NCI-H524 treated with DMSO at 0.1 percent for 48 hours (cell line): ENCODE measurements at regions not wholly inside any gene's neighbourhood (a gene's known extent, or its start where the extent isn't known, plus 50 kb on each side); places are given as distances from the start of the nearest gene placed in this dataset.
A peak's percentile ranks its signal among the peaks of the same experiment; 100 is the strongest.
"Not testable (repeated sequence)": the region's sequence is repeated elsewhere in the genome, so short reads cannot be mapped to it uniquely, and the experiment has no call there.

ENCODE experiments used
- DNase-seq: peaks from one replicate; lab custom pipeline; 2025; lab: John Stamatoyannopoulos, UW

DNA sequence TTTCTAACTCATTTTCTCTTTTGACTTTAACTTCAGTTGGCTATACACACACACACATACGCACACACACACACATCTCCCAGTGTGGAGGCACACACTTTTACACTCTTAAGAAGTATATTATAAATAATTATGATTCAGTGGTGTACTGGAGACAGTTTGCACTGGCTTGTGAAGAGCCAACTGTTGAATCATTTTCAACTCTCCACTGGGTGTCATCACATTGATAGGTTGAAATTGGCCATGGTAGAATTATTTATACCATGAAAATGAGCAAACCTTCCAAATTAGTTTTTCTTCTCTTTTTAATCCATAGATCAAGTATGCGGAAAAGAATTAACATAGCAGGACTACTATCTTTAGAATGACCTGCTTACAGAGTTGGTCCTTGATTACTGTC is 407.1 kb downstream of the BMP2 start:
- no peak for DNase-seq

GRCh38 chr20:7175827-7176226 is 408.3 kb downstream of the BMP2 start:
- not testable (repeated sequence) for DNase-seq

DNA sequence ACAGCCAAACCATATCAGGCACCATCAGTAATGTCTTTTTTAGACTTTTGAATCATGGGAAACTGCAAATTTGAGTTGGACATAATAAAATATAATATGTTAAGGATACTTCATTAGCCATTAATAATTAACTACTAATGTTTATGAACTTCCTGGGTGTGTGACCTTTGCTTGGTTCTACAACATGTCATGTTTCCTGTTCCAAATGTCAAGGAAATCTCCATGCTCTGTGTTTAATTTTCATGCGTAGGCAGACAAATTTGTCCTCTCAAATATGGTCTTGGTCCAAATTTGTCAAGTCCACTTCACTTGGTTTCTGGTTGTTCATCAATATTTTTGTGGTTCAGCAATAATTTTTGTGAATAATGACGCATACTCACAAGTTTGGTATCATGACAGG is 410.5 kb downstream of the BMP2 start:
- no peak for DNase-seq

- no peak for DNase-seq
Measured at GRCh38 chr20:7180256-7181045, 413.0 kb downstream of the BMP2 start.

DNA sequence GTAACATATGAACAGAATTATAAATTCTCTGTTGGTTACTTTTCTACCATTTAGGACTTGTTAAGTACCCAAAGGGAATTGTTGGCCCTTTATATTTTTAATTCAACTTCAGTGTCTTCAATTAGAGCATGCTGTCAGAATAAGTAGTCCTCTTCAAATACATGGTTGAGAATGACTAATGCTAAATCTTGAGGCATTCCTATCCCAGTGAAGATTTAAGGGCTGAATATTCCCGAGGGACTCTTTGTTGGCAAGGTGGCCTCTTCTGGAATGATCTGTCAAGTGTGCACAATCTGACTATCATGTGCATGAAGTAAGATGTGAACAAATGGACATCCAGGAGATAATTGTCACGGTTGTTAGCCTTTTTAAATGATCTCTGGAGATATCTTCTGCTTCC is 421.7 kb downstream of the BMP2 start:
- DNase-seq = no peak

DNA sequence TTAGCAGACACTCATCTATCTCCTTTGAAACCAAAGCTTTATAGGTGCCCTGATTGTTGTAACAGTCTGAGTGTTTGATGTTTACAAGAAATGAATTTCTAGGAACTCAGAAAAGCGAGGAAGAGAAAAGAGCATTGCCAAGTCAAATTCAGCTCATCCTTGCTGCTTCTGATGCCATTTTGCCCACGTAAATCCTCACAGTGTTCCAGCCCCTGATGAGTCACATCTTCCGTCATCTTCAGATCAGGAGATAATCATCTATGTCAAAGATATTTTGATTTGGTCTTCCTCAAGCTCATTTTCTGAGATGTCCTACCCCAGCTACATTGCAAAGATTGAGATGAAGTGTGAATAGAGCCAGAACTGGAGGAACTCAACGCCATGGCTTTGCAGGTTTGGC is 426.2 kb downstream of the BMP2 start:
- DNase-seq = no peak

DNA sequence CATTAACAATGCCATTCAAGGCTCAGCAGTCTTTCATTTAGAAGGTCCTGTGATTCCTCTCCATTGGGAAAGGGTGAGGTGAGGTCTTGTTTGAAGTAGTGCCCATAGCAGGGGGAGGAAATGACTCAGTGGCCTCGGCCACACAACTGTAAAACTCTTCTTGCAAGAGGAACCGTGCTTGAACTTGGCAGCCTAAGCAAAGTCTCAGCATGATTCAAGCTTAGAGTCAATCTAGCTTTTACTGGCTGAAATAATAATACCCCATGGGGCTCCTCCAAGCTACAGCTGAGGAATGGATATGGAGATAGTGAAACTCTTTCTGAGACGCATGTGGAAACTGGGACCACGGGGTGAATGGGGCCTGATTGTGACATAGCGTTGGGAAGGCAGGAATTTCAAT is 428.2 kb downstream of the BMP2 start:
- DNase-seq = no peak

- no peak for DNase-seq
Measured at GRCh38 chr20:7196481-7196880, 429.0 kb downstream of the BMP2 start.

DNA sequence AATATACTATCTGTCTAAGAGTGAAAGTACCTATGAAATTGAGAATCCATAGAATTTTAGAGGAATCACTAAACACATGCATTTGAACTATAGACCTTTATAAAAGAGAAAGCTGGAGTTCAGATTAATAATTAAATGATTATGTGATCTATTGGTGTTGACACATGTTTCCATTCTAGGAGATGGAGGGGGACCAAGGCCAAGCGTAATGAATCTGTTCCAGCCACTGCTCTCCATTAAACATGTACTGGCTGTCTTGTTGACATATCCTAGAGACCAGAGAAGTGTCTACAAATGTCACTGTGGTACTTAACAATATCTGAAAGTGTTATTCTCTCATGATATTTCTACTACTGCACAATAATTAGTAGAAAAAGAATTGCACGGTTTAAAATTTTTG is 432.4 kb downstream of the BMP2 start:
- DNase-seq = no peak

- no peak for DNase-seq
Measured at GRCh38 chr20:7207186-7207798, 439.8 kb downstream of the BMP2 start.

GRCh38 chr20:7210910-7211309 is 443.4 kb downstream of the BMP2 start:
- no peak for DNase-seq

DNA sequence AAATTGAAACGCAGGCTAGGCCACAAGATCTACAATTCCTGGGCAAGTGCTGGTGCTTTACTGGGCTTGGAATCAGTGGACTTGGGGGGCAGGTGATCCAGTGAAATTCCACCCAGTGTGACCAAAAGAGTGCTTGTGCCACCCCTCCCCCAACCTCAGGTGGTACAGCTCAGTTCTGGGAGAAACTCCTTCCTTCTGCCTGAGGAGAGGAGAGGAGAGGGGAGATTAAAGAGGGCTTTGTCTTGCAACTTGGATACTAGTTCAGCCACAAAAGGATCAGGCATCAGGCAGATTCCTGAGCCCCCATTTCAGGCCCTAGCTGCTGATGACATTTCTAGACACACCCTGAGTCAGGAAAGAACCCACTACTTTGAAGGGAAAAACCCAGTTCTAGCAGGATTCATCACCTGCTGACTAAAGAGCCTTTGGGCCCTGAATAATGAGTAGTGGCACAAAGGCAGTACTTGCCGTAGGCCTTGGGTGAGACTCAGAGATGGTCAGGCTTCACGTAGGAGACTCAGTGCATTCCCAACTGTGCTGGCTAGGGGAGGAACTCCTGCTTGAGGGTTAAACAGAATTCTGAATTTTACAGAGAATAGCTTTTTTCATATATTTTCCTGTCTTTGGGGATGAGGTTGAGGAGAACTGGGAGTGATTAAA is 446.7 kb downstream of the BMP2 start:
- no peak for DNase-seq

GRCh38 chr20:7217606-7218005 is 450.1 kb downstream of the BMP2 start:
- no peak for DNase-seq

DNA sequence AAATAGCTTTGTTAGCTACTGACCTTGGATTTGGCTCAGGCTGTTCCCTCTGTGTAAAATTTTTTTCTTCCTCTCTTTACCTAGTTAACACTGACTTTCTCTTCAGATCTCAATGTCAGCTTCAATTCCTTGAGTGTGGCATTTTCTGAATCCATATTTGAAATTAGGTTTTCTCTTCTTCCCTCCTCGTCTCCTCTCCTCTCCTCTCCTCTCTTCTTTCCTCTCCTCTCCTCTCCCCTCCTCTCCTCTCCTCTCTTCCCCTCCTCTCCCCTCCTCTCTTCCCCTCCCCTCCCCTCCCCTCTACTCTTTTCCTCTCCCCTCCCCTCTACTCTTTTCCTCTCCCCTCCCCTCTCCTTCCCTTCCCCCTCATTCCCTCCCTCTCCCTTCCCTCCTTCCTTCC is 453.3 kb downstream of the BMP2 start:
- DNase-seq = no peak

DNA sequence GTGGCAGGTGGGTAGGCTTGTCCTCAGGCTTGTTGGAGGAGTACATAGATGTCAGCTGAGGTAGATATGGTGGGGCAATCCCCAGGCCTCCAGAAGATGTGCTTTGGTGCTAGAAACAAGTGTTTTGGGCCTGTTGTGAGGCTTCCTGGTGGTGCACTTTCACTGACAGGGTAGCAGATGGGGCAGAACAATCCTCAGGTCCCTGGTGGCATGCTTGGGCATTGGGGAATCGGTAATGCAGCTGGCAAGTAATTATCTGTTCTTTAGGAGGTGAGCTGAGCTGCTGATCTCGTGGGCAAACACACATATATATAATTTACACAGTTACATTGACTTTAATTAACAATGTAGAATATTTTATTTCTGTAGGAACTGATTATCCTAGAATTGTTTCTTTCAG is 458.7 kb downstream of the BMP2 start:
- DNase-seq = peak; percentile 89

DNA sequence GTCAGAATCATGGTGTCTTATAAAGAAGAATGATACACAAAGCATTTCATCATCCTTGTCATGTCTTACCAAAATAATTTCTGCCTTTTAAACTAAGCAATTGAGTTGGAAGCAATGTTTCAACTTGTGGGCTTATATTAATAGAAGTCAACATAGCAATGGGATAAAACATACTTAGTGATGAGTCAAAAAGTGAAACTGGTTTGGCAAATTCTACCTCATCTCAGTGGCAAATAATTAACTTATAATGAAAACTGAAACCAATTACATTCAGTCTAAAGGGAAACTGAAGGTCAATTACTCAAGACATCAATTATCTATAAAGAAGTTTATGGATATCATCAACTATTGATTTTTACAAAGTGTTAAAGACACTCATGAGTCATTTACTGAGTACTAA is 463.8 kb downstream of the BMP2 start:
- DNase-seq = no peak

GRCh38 chr20:7232796-7233195 is 465.3 kb downstream of the BMP2 start:
- DNase-seq = no peak

DNA sequence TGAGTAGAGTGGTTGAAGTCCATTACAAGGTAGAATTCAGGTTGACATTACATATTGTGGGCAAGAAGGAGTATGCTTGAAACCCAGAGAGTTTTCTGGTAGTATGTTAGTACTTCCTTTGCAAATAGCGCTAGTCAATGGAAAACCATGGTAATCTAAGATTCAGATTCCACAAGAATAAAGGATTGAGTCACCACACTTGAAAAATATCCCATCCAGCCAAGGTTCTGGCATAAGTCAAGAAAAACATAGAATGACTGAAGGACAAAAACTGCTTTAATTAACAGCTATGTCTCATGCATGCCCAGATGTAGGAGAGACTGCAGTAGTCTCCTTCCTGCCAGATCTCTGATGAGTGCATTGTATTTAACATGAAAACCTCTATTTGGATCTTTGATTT is 469.8 kb downstream of the BMP2 start:
- DNase-seq = no peak

GRCh38 chr20:7240490-7240889 is 473.0 kb downstream of the BMP2 start:
- no peak for DNase-seq

GRCh38 chr20:7248281-7249201 is 481.1 kb downstream of the BMP2 start:
- peak; percentile 41 for DNase-seq

DNA sequence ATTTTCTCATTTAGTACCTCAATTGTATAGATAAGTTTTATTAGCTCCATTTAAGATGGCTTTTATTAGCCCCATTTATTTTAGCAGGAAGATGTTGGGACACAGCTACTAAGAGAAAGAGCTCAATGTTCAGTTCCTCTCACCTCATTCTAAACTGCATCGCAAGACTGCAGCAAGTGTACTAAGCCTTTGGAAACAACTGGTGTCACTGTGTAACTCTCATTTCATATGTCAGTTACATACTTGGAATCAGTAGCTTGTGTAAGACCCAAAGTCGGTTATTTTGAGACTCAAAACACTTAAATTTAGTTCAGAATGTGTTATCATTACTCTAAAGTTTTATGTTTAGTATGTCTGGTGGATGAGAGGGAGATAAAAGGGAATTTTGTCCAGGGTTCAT is 482.9 kb downstream of the BMP2 start:
- no peak for DNase-seq

- no peak for DNase-seq
Measured at GRCh38 chr20:7257099-7257498, 489.6 kb downstream of the BMP2 start.
